Neural cell (in vitro differentiated cells): ENCODE measurements at regions not wholly inside any gene's neighbourhood (a gene's known extent, or its start where the extent isn't known, plus 50 kb on each side); places are given as distances from the start of the nearest gene placed in this dataset.

Experiments used
- TAF1 ChIP-seq: IDR thresholded peaks from 2 replicates; pipeline ENCODE4 v1.6.1; 2012; ENCODE audit warnings: low read depth
- TF ChIP-seq, protein P1 (sequence below): IDR thresholded peaks from 2 replicates; pipeline ENCODE4 v1.6.1; 2012; ENCODE audit warnings: borderline replicate concordance
- TF ChIP-seq, protein P2 (sequence below): fragments of 450-650 bp; IDR thresholded peaks from 2 replicates; pipeline ENCODE4 v1.5.1; 2014; ENCODE audit warnings: antibody characterized with exemption, mild to moderate bottlenecking, moderate library complexity; ENCODE audit not compliant: poor library complexity, severe bottlenecking

DNA sequence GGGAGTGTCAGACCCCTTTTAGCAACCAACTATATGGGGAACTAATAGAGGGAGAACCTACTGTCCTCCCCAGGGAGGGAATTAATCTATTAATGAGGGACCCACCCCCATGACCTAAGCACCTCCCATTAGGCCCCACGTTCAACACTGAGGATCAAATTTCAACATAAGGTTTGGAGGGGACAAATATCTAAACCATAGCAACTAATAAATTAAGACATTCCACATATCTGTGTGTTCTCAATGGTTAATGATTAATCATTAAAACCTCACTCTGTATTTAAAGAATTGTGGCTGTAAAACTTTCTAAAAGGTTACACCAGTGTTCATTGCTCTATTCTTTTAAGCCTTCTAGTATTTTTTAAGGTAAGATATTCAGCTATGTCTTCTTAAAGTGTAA is 500.4 kb upstream of the SULF2 start:
- TF ChIP-seq, protein P1, sequence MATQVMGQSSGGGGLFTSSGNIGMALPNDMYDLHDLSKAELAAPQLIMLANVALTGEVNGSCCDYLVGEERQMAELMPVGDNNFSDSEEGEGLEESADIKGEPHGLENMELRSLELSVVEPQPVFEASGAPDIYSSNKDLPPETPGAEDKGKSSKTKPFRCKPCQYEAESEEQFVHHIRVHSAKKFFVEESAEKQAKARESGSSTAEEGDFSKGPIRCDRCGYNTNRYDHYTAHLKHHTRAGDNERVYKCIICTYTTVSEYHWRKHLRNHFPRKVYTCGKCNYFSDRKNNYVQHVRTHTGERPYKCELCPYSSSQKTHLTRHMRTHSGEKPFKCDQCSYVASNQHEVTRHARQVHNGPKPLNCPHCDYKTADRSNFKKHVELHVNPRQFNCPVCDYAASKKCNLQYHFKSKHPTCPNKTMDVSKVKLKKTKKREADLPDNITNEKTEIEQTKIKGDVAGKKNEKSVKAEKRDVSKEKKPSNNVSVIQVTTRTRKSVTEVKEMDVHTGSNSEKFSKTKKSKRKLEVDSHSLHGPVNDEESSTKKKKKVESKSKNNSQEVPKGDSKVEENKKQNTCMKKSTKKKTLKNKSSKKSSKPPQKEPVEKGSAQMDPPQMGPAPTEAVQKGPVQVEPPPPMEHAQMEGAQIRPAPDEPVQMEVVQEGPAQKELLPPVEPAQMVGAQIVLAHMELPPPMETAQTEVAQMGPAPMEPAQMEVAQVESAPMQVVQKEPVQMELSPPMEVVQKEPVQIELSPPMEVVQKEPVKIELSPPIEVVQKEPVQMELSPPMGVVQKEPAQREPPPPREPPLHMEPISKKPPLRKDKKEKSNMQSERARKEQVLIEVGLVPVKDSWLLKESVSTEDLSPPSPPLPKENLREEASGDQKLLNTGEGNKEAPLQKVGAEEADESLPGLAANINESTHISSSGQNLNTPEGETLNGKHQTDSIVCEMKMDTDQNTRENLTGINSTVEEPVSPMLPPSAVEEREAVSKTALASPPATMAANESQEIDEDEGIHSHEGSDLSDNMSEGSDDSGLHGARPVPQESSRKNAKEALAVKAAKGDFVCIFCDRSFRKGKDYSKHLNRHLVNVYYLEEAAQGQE = no peak
- TF ChIP-seq, protein P2, sequence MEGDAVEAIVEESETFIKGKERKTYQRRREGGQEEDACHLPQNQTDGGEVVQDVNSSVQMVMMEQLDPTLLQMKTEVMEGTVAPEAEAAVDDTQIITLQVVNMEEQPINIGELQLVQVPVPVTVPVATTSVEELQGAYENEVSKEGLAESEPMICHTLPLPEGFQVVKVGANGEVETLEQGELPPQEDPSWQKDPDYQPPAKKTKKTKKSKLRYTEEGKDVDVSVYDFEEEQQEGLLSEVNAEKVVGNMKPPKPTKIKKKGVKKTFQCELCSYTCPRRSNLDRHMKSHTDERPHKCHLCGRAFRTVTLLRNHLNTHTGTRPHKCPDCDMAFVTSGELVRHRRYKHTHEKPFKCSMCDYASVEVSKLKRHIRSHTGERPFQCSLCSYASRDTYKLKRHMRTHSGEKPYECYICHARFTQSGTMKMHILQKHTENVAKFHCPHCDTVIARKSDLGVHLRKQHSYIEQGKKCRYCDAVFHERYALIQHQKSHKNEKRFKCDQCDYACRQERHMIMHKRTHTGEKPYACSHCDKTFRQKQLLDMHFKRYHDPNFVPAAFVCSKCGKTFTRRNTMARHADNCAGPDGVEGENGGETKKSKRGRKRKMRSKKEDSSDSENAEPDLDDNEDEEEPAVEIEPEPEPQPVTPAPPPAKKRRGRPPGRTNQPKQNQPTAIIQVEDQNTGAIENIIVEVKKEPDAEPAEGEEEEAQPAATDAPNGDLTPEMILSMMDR = no peak
- no peak for TF ChIP-seq TAF1
